LoVo (cell line): ENCODE measurements at regions not wholly inside any gene's neighbourhood (a gene's known extent, or its start where the extent isn't known, plus 50 kb on each side); places are given as distances from the start of the nearest gene placed in this dataset.

Experiments
- DNase-seq: peaks from one replicate; pipeline ENCODE4 v3.0.0-alpha.2; 2016; ENCODE audit warnings: low spot score

DNA sequence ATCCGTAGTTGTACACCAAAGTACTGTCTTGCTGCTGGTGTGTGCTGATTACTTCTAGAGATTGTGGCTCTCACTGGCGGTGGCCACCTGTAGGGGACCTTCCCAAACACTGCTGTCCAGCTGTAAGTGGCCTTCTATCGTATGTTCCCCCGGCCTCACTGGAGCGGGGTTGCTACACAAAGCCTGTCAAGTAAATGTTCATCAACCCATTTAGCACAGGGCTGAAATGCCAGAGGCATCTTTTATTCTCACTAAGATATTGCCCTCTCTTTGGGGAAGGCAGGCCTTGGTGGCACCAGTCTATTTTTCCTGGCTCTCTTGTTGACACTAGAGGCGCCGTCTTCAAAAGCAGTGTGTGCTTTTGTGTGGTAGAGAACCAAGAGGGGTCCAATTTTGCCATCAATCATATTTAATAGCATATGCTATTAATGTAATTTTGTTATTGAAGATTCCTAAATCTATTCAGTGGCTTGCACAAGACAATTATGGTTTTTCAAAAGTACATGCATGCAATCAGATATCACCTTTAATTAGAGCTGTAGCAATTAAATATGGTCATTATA, 514.4 kb upstream of the SALL1 start:
- no peak for DNase-seq

DNA sequence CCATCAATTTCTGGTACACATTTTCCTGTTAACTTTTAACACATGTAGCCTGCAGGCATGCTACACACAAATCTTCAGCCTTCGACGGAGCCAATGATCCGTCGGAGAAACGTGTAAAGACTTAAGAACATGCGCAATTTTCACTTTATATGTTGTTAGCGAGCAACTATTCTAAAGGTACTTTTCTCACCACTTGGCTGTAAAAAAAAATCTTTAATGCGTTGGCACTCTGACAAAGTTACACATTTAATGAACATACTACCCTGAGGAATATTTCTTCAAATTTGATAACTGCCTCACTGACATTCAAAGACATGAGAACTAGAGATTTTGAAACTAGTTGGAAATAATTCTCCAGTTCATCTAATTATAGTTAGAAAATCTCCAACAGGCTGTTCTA, 507.5 kb upstream of the SALL1 start:
- no peak for DNase-seq

DNA sequence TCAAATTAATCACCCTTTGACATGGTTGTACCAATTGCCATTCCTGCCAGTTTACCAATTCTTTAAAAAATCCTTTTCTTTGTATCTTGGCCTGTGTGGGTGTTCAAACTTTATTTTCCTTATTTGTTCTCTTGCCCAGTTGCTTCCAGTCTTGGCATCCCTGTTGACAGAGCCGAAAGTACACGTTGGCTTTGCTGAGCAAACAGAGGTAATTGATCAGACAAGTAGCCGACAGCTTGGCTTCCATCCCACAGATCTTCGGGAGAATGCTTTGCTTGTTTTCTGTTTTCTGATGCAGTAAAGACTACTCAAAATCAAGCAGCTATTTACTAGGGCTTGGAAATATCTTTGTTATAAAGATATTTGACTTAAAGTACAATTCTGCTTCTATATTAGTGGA, 506.8 kb upstream of the SALL1 start:
- DNase-seq = no peak

DNA sequence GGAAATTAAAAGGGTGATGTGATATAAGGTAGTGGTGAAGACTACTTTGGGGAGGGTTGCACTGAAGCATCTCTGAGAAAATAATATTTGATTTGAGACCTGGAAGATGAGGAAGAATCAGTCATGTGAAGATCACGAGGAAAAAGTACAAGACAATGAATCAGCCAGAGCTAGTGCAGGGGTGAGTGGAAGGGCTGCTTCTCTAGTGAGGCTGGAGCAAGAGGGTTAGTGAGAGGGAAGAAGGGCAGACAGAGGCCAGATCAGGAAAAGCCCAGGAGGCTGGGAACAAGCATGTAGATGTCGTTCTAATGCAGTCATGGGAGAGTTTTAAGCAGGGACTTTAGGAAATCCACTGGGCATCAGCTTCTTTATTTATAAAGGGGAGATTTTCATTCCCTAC, 504.2 kb upstream of the SALL1 start:
- no peak for DNase-seq

DNA sequence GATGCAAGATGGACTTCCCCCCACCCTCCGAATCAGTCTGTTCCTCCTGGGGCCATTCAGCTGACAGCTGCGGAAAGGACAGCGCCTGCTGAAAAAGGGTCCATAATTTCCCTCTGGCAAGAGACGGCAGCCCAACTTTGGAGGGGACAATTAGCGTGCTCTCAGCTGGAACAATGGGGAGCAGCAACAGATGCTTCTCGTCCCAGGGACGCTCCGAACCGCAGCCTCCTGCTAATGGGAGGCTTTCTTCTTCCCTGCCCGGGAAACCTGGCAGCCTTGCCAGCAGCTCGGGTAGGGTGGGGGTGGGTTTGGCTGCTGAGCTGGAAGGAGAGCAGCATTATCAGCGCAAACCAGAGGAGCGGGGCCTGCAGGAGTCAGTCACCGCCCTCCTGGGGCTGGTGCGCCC, 500.0 kb upstream of the SALL1 start:
- no peak for DNase-seq

DNA sequence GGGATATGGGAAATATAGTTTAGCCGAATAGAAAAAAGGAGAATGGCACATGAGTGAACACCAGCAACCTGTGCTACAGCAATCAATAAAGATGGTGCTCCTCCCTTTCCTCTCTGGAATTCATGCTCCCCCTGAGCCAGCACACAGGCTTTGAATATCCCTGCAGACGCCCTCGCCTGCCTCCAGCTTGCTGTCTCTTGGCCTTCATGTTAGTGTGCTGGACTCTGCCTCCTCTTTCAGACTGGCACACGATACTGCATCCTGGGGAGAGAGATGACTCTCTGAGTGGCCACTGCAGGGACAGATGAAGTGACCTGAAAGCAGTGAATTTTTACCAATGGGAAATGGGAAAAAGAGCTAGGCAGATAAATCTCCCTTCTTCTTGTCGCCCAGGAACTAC, 498.6 kb upstream of the SALL1 start:
- DNase-seq = no peak

DNA sequence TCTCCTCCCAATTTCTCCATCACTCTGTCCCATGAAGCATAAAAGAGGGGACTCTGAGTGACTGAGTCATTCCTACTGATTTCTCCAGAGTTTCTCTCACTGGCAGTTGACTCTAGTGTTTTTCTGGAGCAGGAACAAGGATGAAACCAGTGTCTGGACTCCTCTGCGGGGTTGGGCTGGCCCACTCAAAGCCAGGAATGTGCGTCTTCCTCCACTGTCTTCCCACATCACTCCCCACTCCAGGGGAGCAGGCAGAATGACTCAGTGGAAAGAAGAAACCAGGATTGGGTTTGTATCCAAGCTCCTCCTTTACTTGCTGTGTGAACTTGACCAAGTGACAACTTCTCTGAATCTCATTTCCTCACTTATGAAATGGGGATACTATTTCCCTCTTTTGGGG, 497.5 kb upstream of the SALL1 start:
- DNase-seq = no peak

DNA sequence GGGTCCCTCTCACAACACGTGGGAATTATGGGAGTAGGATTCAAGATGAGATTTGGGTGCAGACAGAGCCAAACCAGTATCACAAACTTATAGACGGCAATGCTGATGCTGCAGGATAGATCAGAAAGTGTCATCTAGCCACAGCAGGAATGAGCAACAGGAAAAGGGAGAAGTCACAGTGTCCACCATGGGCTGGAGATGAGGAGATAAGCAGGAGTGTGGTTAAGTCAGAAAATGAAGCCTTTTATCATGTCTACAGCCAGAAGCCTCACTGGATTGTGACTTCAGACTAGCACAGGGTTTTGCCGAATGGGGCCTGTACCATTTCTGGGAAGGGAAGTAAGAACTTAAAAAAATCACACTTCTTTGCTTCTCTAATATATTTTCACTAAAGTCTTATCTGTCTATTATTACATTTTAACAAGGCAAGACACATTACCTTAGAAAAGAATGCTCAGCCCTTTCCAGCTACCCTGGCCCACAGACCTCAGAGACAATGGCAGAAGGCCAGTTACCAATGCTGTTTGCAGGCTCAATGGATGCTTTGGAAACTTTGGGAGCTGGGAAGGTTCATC, 490.2 kb upstream of the SALL1 start:
- no peak for DNase-seq

DNA sequence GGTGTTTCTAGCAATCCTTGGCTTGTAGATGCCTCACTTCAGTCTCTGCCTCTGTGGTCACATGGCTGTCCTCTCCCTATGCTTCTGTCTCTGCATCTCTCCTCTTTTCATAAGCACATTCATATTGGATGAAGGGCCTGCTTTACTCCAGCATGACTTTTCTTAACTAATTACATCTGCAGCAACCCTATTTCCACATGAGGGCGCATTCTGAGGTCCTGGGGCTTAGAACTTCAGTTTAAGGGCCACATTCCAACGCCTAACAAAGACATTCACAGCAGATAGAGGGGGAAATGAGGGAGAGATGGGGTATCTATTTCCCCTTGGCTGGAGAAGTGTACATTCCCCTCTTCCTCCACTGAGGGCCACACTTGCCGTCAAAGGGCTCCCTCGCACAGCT, 489.1 kb upstream of the SALL1 start:
- no peak for DNase-seq

DNA sequence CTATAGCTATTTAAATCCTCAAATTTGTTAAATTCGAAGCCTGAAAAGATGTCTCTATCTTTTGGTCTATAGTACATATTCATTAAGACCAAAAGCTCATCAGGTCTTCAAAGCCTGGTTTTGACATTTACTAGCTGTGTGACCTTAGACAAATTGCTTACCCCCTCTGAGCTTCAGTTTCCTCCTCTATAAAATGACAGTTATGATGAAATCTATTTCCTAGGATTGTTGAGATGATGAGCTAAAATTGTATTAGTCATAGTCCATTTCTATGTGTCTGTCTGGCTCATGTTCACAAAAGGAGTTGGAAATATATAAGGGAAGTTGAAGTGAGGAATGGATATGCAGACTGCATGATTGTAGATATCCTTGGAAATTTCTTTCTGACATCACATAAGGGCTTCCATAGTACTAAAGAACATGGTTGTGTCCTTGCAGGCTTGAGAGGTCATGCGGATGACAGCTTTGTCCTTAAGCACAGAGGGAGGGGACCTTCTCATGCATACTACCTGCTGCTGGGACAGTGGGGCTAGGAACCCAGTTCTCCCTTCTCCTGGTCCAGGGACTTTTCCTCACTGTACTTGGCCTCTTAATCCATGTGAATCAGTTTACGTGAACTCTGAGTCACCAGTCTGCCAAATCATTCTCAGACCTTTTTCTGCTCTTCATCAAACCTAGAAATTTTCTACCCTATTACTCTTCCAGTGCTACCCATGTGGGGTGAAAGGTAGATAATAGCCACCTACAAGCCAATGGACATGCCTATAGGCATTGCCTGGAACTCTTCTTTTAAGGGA, 487.5 kb upstream of the SALL1 start:
- no peak for DNase-seq

DNA sequence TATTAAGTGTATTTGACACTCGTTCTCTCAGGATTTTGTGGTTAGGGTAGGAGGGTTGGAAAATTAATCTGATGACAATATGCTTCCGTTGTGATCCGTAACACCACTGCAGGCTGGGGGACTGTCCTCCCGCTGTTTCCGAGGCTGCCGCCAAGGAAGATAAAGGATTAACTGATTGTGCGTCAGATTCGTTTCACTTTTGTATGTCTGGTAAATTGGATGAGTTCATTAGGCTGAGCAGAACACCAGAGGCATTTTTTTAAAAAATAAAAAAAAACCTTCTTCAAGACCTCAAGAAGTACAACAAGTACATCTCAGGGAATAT, 486.7 kb upstream of the SALL1 start:
- DNase-seq = no peak

DNA sequence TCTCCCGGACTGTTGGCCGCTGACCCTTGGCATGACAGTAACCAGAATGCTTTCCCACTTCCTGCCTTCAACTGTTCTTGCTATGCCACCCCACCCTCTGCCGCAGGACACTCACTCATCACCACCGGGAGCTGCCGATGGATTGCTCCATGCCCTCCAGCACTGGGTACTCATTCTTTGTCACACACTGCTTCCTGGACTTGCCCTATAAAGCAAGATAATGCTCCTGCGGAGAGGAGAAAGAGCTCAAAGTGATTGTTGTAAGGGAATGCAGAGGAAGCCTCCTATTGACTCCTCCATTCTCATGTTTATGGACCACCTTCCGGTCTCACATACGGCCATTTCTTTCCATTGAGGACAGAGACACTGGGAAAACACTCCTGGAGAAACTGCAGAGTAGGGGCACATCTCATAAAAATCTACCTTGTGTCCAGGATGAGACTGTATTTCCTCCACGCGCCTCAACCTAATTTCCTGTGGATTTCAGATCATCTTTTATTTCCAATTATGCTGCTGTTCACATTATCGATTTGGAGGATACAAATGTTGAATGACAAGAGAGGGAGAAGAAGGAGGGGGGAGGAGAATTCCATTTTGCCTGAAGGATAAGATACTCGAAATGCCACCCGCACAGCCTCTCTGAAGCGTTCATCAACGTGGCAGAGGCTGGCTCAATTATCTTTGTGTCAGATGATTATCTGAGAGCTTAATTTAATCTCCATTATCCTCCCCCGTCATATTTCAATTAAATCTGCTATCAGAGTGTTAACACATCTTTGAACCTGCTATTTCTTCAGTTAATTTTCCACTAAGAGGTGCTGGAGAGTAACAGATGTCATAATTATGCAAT, 486.1 kb upstream of the SALL1 start:
- no peak for DNase-seq

DNA sequence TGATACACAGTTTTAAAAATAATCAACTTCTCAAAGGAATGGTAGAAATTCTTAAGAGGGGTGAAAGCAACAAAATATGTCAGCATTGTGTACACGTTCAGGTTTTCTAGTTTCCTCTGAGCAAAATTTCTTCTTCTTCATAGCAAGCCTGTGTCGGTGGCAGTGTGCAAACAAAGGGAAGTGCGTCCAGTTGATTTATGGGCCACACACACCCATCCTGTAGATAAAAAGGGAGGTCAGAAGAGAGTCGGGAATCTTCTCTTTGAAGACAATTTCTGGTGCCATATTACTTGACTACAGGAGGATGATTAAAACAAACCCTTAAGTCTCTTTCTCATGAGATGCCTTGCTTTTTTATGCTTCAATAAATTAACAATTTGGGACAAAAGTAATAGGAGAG, 484.1 kb upstream of the SALL1 start:
- no peak for DNase-seq

DNA sequence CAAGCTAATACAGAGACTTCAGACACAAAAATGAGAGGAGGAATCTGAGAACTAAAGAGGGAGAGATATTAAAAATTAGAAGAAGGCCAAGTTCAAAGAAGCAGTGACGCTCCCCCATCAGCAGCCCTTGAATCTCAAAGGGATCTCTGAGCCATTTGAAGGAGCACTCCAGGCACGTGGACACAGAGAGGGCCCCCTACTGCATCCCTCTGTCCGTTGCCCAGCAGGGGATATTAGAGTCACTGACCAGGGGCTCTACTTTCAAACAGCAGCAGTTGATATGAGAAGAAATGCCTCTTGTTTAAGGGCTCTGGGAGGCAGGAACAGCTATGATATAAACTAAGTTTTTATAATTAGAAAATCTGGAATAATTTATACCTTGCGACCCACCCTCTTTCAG, 479.0 kb upstream of the SALL1 start:
- DNase-seq = no peak

DNA sequence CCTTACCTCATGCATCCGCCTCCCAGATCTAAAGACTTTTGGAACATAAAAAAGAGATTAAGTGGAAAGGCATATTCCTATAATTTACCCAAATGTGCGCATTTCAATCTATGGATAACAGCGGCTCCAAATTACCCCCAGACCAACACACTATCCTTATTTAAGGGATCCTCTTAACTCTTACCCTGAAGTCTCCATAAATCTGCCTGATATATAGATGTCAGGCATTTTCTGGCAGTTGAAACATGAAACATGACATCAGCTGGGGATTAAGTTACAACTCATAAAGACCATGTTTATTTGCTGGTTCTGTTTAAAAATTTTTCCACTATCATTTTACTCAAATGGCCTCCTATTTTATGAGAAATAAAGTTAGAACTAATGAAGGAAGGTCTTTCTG, 478.5 kb upstream of the SALL1 start:
- no peak for DNase-seq

DNA sequence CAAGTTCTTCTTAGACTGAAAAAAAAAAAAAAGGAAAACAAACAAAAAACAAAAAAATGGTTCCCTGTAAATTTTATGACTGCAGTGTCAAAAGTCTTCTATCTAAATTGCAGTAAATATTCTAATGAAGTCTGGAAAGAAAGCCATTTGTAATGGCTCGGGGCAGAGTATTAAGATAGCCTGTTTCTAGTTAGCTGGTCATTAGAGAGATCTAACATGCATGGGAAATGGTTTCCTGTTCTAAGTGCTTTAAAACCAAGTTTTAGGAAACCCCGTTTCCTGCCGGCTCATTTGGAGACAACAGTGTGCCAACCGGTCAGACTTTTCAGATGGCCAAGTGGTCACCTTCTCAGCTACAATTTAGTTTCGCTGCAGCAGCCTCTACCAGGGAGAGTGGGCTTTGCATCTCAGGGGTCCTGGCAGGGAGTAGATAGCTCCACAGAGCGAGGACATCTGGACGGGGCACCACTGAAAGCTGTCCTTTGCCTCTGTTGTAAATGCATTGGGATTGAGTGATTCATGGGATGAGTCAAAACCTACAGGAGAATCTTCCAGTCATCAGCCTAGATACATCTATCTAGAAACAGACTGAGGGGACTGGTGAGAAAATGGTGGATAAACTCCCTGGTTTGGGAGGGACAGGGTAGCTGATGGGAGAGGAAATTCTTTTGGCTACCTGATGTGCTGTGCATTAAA, 473.2 kb upstream of the SALL1 start:
- DNase-seq = no peak

DNA sequence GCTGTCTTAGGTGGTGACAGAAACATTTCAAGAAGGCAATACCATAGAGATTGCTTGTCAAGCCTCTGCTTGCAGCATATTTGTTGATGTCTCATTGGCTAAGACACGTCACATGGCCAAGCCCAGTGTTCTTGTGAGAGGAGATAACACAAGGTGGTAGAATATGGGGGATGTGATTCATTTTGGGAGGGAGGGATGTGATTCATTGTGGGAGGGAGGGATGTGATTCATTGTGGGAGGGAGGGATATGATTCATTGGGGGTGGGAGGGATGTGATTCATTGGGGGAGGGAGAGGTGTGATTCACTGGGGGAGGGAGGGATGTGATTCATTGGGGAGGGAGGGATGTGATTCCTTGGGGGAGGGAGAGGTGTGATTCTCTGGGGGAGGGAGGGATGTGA, 470.5 kb upstream of the SALL1 start:
- no peak for DNase-seq

DNA sequence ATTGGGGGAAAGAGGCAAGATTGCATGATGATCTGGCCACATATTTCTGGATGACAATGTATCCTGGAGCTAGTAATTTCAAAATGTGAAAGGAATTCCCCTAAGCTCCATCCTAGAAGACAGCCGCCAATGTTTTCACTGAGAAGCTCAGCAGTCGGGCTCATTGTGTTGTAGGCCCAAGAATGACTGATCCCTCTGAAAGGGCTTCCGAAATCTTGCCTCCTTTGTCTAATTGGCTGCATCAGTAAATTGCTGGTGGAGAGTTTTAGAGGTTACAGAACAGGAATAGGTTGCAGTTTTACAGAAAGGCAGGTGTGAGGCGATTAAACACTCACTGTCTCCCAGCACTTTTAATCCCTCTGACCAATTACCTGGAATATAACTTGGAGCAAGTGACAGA, 464.1 kb upstream of the SALL1 start:
- DNase-seq = no peak

DNA sequence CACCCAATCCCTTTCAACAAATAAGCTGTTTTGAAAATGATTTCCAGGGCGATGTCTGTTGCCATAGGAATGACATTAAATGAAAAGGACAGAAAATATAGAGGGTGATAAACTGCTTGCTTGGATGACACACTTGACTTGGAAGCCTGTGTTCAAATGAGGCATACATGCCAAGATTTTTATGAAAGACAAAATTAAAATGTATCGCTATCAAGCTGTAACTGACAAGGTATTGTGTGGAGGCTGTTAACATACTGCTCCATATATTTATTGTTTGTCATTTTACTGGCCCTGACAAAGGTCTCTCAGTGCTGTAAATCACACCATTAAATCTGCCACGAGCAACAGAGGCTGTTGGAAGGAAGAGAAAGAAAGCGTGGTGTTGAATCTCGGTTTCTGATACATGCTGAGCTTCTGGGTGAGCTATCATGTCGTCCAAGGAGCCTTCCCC, 456.2 kb upstream of the SALL1 start:
- DNase-seq = no peak

DNA sequence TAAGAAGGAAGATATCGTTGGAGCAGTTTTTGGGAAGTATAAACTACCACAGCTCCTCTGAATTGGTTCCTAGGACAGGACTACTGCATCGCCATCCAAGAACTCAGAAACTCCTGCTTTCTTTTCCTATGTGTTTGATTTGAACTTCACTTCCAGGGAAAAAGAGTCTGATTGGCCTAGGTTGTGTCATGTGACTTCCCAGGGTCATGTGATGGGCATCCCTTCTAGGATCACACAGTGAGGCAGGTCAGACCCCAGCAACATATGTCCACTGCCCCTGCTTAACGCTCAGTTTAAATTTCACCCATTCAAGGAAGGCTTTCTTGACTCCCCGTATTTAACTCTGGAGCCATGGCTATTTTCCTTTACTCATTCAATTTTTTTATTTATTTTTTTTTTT, 445.2 kb upstream of the SALL1 start:
- no peak for DNase-seq

DNA sequence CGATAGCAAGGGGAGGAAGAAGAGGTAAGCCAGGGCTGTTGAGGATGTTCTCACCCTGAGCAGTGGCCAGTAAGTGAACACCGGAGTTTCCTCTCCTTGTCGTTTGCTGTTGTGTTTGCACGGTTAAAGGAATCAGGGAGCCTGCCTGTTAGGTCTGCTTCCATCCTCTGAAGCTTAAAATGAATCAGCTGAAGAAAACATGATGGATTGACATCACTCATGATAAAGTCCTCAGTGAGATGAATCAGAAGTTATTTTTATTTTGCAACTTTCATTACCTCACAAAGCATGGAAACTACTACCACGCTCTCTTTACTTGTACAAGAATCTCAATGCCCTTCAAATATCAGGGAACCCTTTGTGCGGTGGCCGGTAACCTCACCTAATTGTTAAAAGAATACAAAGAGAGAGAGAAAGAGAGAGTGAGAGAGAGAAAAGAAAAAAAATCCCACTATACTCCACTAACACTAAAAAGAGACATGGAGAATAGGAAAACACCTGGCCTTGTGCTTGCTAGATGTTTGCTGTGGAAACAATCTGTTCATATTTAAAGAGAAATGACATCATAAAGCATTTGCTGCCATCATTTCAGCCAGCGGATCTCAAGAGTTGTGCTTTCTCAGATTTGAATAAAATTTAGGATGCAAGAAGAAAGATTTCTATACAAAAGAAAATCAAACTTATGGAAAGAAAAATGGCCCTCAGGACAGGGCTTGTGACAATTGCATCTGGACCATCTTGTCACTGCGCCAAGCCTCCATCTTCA, 441.6 kb upstream of the SALL1 start:
- no peak for DNase-seq
